GM10266 (cell line): ENCODE measurements at regions not wholly inside any gene's neighbourhood (a gene's known extent, or its start where the extent isn't known, plus 50 kb on each side); places are given as distances from the start of the nearest gene placed in this dataset.

Source experiments
- DNase-seq: peaks from one replicate; pipeline ENCODE4 v3.0.0; 2012; ENCODE audit errors: extremely low spot score
- CTCF ChIP-seq: IDR thresholded peaks from 2 replicates; pipeline ENCODE4 v1.5.1; 2012; ENCODE audit warnings: mild to moderate bottlenecking, low read depth; ENCODE audit not compliant: control insufficient read depth, insufficient read depth; ENCODE audit errors: missing control alignments

GRCh38 chr2:239496700-239497099 lies 95.9 kb upstream of the HDAC4 start:
- no peak for DNase-seq
- no peak for TF ChIP-seq CTCF

DNA sequence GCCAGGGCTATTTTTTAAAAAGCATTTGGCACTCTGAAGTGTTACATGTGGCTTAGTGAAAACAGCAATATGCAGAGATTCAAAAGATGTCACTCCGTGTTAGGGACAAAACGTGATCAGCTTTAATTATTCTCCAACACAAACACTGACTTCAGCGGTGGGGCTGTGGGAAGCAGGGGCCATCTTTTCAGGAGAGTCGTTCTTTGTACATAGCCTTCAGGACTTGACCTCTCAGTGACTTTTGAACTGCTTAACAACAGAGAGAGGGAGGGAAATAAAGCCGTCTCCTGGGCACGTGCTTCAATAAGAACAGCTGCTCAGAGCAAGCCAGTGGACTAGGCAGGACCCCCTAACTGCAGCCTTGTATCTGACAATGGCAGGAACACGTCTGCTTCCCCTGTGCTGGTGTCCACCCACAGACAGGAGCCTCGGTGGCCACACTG lies 95.0 kb upstream of the HDAC4 start:
- TF ChIP-seq CTCF = no peak

GRCh38 chr2:239495175-239495574 lies 94.4 kb upstream of the HDAC4 start:
- TF ChIP-seq CTCF = no peak
- no peak for DNase-seq

More for the DNA sequence above, 95.0 kb upstream of the HDAC4 start:
- DNase-seq = no peak

GRCh38 chr2:239494578-239494977 lies 93.8 kb upstream of the HDAC4 start:
- TF ChIP-seq CTCF = no peak
- DNase-seq = no peak

- no peak for TF ChIP-seq CTCF
Observed at GRCh38 chr2:239489481-239489880, 88.7 kb upstream of the HDAC4 start.

GRCh38 chr2:239488125-239488524 lies 87.3 kb upstream of the HDAC4 start:
- no peak for TF ChIP-seq CTCF
- no peak for DNase-seq

More at GRCh38 chr2:239489481-239489880, 88.7 kb upstream of the HDAC4 start:
- no peak for DNase-seq

DNA sequence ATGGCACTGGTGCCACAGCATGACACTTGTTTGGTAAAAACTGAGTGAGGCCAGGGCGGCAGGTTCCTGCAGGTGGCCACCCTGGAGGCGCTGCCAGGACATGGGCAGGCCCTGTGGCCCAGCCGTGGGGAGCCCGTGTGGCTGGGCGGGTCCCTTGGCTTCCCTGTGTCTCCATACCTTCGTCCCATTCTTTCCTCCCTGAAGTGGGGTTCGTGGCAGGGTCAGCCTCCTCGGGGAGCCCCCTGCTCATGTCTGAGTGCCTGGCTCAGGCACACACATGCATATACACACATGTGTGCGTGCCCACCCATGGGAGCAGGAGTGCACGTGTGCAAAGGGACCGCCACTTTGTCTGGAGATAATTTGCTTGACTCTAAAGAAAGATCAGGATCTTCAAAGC lies 86.5 kb upstream of the HDAC4 start:
- TF ChIP-seq CTCF = no peak
- no peak for DNase-seq
